GM19395 (cell line): ENCODE measurements at regions not wholly inside any gene's neighbourhood (a gene's known extent, or its start where the extent isn't known, plus 50 kb on each side); places are given as distances from the start of the nearest gene placed in this dataset.
"Not testable (repeated sequence)": the region's sequence is repeated elsewhere in the genome, so short reads cannot be mapped to it uniquely, and the experiment has no call there.

Experiments
- ATAC-seq: cut with Tn5 transposase; IDR thresholded peaks from one replicate; pipeline ENCODE4 v1.9.1; 2021; ENCODE audit warnings: mild to moderate bottlenecking, moderate library complexity; ENCODE audit not compliant: unreplicated experiment

- no peak for ATAC-seq
Measured at GRCh38 chr1:65581119-65581518, 160.7 kb downstream of the LEPR start.

- no peak for ATAC-seq
Measured at GRCh38 chr1:65584399-65584798, 163.9 kb downstream of the LEPR start.

- no peak for ATAC-seq
Measured at GRCh38 chr1:65590279-65590678, 169.8 kb downstream of the LEPR start.

- ATAC-seq, result no peak
Measured at GRCh38 chr1:65593516-65593915, 173.0 kb downstream of the LEPR start.

- ATAC-seq, result no peak
Measured at GRCh38 chr1:65595724-65596123, 175.3 kb downstream of the LEPR start.

- ATAC-seq, result no peak
Measured at GRCh38 chr1:65596768-65597167, 176.3 kb downstream of the LEPR start.

- ATAC-seq, result no peak
Measured at GRCh38 chr1:65605621-65606020, 185.2 kb downstream of the LEPR start.

- no peak for ATAC-seq
Measured at GRCh38 chr1:65606426-65606825, 186.0 kb downstream of the LEPR start.

- ATAC-seq, result no peak
Measured at GRCh38 chr1:65613884-65614283, 178.8 kb upstream of the PDE4B start.

- ATAC-seq, result no peak
Measured at GRCh38 chr1:65615859-65616258, 176.8 kb upstream of the PDE4B start.

- not testable (repeated sequence) for ATAC-seq
Measured at GRCh38 chr1:65621721-65622120, 171.0 kb upstream of the PDE4B start.

GRCh38 chr1:65623895-65624294 lies 168.8 kb upstream of the PDE4B start:
- no peak for ATAC-seq

- no peak for ATAC-seq
Measured at GRCh38 chr1:65625528-65625927, 167.2 kb upstream of the PDE4B start.

- ATAC-seq, result no peak
Measured at GRCh38 chr1:65626003-65626402, 166.7 kb upstream of the PDE4B start.

- no peak for ATAC-seq
Measured at GRCh38 chr1:65629788-65630187, 162.9 kb upstream of the PDE4B start.

GRCh38 chr1:65630855-65631254 lies 161.8 kb upstream of the PDE4B start:
- no peak for ATAC-seq

- no peak for ATAC-seq
Measured at GRCh38 chr1:65632235-65632634, 160.5 kb upstream of the PDE4B start.

GRCh38 chr1:65640046-65640445 lies 152.6 kb upstream of the PDE4B start:
- ATAC-seq, result no peak

- not testable (repeated sequence) for ATAC-seq
Measured at GRCh38 chr1:65649185-65649584, 143.5 kb upstream of the PDE4B start.

GRCh38 chr1:65650682-65651081 lies 142.0 kb upstream of the PDE4B start:
- no peak for ATAC-seq

GRCh38 chr1:65654526-65654925 lies 138.2 kb upstream of the PDE4B start:
- ATAC-seq, result not testable (repeated sequence)

GRCh38 chr1:65657609-65658008 lies 135.1 kb upstream of the PDE4B start:
- ATAC-seq, result not testable (repeated sequence)

- no peak for ATAC-seq
Measured at GRCh38 chr1:65658122-65658521, 134.6 kb upstream of the PDE4B start.

GRCh38 chr1:65668368-65668767 lies 124.3 kb upstream of the PDE4B start:
- ATAC-seq, result no peak
